NB4 (cell line): ENCODE measurements at regions not wholly inside any gene's neighbourhood (a gene's known extent, or its start where the extent isn't known, plus 50 kb on each side); places are given as distances from the start of the nearest gene placed in this dataset.

Experiments
- DNase-seq: peaks from one replicate; pipeline ENCODE4 v3.0.0; 2010; ENCODE audit warnings: low read depth
- H3K4me3 ChIP-seq: one replicate; pipeline ENCODE4 v1.5.1; 2011; ENCODE audit warnings: mild to moderate bottlenecking, low read depth, low read length, moderate library complexity
- CTCF ChIP-seq: IDR thresholded peaks from one replicate; pipeline ENCODE4 v1.5.1; 2012; ENCODE audit warnings: low read depth, low read length
- MAX ChIP-seq: IDR thresholded peaks from 2 replicates; pipeline ENCODE4 v1.6.1; 2011; ENCODE audit warnings: low read depth, low read length
- MYC ChIP-seq: IDR thresholded peaks from 2 replicates; pipeline ENCODE4 v1.6.1; 2011; ENCODE audit warnings: low read depth, low read length
- POLR2A ChIP-seq: IDR thresholded peaks from 2 replicates; pipeline ENCODE4 v1.6.1; 2011; ENCODE audit warnings: mild to moderate bottlenecking; ENCODE audit not compliant: insufficient read length; ENCODE audit errors: extremely low read depth

- no peak overlapping the region for H3K4me3 ChIP-seq
- DNase-seq: no peak
- TF ChIP-seq MYC (no peak), POLR2A (no peak)
Observed at GRCh38 chr1:75014250-75014649, 119.9 kb upstream of the LHX8 start.

- no peak overlapping the region for H3K4me3 ChIP-seq
- TF ChIP-seq POLR2A (no peak), MAX (no peak)
- no peak for DNase-seq
Observed at GRCh38 chr1:75023005-75023404, 111.2 kb upstream of the LHX8 start.

GRCh38 chr1:75034376-75034775, 99.8 kb upstream of the LHX8 start:
- DNase-seq: no peak
- no peak overlapping the region for H3K4me3 ChIP-seq

GRCh38 chr1:75035536-75035935, 98.7 kb upstream of the LHX8 start:
- TF ChIP-seq MYC (no peak), MAX (no peak), POLR2A (no peak), CTCF (no peak)

More at GRCh38 chr1:75034376-75034775, 99.8 kb upstream of the LHX8 start:
- TF ChIP-seq MYC (no peak), POLR2A (no peak), MAX (no peak), CTCF (no peak)

GRCh38 chr1:75053207-75053606, 81.0 kb upstream of the LHX8 start:
- H3K4me3 ChIP-seq: no peak overlapping the region
- TF ChIP-seq POLR2A (no peak), MYC (no peak), CTCF (no peak), MAX (no peak)
- peak; percentile 4 for DNase-seq

More at GRCh38 chr1:75035536-75035935, 98.7 kb upstream of the LHX8 start:
- DNase-seq: no peak
- H3K4me3 ChIP-seq: no peak overlapping the region

- TF ChIP-seq MAX (no peak), POLR2A (no peak), CTCF (no peak), MYC (no peak)
- DNase-seq: no peak
- no peak overlapping the region for H3K4me3 ChIP-seq
Observed at GRCh38 chr1:75058424-75058823, 75.8 kb upstream of the LHX8 start.

- no peak for DNase-seq
- H3K4me3 ChIP-seq: no peak overlapping the region
- no peak for TF ChIP-seq CTCF
- TF ChIP-seq POLR2A: no peak
- TF ChIP-seq MYC: no peak
- no peak for TF ChIP-seq MAX
Observed at GRCh38 chr1:75062111-75062510, 72.1 kb upstream of the LHX8 start.
